Activated CD4-positive, alpha-beta T cell treated with anti-CD3 and anti-CD28 coated beads, Interleukin-2, amount 50 U/mL, for 24 hours (primary cell): ENCODE measurements at regions not wholly inside any gene's neighbourhood (a gene's known extent, or its start where the extent isn't known, plus 50 kb on each side); places are given as distances from the start of the nearest gene placed in this dataset.
"Not testable (repeated sequence)": the region's sequence is repeated elsewhere in the genome, so short reads cannot be mapped to it uniquely, and the experiment has no call there.

Experiments used
- DNase-seq, 2 donors: peaks; one replicate each; pipeline ENCODE4 v3.0.0-alpha.2; 2020; ENCODE audit warnings: low read depth in 1 of 2, low spot score in 1 of 2

- no peak for DNase-seq
These were observed 217.5 kb upstream of the ADAMTS3 start for GRCh38 chr4:72786401-72786990.

DNA sequence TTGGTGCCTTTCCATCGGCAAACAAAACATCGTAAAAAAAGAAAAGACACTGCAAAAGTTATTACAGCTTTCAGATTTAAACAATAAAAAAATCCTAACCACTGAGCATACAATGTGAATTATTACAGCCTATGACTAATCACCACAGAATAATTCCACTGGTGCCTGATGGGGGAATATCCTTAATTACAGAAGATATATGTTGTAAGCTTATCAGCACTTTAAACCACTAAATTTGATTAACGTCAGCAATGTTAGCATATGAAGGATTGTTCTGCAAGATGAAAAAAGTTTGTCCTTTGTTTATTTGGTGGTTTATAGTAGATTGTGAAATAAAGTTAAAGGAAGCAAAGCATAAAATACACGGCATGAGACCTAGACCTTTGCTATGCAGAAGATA is 210.2 kb upstream of the ADAMTS3 start:
- no peak for DNase-seq

DNA sequence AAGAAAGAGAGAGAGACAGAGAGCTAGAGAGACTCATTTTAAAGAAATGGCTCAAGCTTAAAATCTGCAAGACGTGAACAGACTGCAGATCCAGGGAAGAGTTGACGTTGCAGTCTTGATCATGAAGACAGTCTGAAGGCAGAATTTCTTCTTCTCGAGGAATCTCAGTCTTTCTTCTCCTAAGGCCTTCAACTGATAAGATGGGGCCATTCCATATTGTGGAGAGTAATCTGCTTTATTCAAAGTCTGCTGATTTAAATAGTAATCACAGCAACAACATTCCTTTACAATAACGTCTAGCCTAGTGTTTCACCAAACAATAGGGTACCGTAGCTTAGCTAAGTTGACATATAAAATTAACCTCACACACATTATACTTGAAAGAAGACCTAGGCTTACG is 208.4 kb upstream of the ADAMTS3 start:
- no peak for DNase-seq

DNA sequence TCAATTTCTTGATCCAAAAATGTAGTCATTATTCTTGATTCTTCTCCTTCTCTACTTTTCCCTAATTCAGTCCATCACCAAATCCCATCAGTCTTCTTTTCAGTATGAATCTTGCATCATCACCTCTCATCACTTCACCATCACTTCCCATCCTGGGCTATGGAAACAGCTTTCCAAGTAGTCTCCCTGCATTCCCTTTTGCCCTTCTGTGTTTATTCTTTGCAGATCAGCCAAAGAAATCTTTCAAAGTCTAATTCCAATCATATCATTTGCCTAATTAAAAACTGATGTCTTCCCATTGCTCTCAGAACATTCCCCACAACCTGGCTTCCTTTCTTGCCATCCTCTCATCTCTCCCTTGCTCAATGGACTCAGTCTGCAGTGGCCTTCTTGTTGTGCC is 201.7 kb upstream of the ADAMTS3 start:
- DNase-seq, result no peak

- no peak for DNase-seq
These were observed 199.3 kb upstream of the ADAMTS3 start for GRCh38 chr4:72768364-72768763.

GRCh38 chr4:72767618-72768302 is 198.7 kb upstream of the ADAMTS3 start:
- no peak for DNase-seq

DNA sequence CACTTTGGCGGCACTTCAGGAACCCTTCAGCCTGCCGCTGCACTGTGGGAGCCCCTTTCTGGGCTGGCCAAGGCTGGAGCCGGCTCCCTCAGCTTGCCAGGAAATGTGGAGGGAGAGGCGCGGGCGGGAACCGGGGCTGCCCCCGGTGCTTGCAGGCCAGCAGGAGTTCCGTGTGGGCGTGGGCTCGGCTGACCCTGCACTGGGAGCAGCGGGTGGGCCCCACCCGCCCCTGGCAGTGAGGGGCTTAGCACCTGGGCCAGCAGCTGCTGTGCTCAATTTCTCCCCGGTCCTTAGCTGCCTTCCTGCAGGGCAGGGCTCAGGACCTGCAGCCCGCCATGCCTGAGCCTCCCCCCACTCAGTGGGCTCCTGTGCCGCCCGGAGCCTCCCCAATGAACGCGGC is 196.8 kb upstream of the ADAMTS3 start:
- DNase-seq, result not testable (repeated sequence)

DNA sequence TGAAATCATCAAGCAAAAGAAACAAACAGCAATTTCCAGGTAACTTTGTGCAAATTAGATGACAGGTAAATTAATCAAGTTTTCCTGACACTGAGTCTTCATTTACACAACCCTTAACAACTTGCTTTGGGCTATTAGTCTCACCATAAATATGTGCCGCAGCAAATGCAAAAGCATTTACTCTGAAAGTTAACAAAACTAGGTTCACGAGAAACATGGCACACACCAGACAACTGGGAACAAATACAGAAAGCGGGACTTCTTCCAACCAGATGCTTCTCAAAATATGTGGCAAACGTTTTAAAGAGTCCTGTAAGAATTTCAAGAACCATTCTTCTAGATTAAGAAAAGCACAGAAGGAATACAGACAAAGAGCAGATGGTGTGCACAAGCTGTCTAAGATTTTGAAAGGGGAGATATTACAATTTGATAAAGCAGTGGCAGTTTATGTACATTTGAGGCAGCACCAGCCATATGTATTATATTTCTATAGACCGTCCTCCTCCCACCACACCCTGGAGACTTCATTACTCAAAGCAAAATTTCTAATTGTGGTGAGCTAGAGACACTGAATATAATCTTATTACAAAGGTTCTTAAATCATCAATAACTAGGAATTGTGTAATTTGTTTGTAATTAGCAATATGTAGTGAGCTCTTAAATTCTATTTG is 192.5 kb upstream of the ADAMTS3 start:
- DNase-seq, result no peak

- not testable (repeated sequence) for DNase-seq
These were observed 184.4 kb upstream of the ADAMTS3 start for GRCh38 chr4:72753414-72753813.

- no peak for DNase-seq
These were observed 175.2 kb upstream of the ADAMTS3 start for GRCh38 chr4:72744103-72744725.

GRCh38 chr4:72743078-72743477 is 174.1 kb upstream of the ADAMTS3 start:
- no peak for DNase-seq

GRCh38 chr4:72715299-72715698 is 146.3 kb upstream of the ADAMTS3 start:
- DNase-seq, result no peak

- DNase-seq, result no peak
These were observed 145.7 kb upstream of the ADAMTS3 start for GRCh38 chr4:72714482-72715279.

DNA sequence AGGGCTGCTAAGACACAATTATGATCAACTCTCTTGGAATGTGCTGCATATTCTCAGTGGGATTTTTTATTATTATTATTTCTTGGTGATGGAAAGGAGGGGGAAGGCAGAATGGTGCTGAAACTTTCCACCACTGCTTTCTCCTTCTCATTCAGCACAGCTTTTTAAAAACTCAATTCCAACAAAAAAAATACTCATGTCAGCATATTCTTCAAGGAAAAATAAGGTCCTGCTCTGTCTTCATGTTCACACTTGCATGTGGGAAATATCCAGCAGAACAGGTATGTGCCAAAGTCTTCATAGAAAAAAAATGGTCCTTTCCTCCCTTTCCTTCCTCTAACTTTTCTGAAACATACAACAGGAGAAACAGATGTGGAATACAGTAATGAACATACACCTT is 144.0 kb upstream of the ADAMTS3 start:
- DNase-seq, result no peak

- no peak for DNase-seq
These were observed 140.5 kb upstream of the ADAMTS3 start for GRCh38 chr4:72709475-72709874.

DNA sequence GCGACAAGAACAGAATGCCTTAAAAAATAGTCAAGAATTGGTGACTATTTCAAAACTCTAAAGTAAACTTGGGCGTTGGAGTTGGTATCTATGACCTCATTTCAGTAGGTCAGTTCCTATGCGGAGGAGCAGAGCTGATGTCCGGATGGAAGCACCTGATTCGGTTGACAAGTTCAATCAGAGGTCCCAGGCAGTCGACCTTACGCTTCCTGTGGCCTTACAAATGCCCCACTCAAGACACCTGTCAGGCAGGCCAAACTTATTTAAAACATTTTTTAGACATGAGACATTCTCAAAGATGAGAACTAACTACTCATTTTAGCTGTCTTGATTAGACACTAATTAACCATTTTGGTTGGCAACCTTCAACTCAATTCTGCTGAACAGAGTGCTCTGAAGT is 137.7 kb upstream of the ADAMTS3 start:
- DNase-seq, result no peak

- DNase-seq, result not testable (repeated sequence)
These were observed 136.1 kb upstream of the ADAMTS3 start for GRCh38 chr4:72704925-72705640.

GRCh38 chr4:72702948-72703347 is 133.9 kb upstream of the ADAMTS3 start:
- DNase-seq, result no peak

DNA sequence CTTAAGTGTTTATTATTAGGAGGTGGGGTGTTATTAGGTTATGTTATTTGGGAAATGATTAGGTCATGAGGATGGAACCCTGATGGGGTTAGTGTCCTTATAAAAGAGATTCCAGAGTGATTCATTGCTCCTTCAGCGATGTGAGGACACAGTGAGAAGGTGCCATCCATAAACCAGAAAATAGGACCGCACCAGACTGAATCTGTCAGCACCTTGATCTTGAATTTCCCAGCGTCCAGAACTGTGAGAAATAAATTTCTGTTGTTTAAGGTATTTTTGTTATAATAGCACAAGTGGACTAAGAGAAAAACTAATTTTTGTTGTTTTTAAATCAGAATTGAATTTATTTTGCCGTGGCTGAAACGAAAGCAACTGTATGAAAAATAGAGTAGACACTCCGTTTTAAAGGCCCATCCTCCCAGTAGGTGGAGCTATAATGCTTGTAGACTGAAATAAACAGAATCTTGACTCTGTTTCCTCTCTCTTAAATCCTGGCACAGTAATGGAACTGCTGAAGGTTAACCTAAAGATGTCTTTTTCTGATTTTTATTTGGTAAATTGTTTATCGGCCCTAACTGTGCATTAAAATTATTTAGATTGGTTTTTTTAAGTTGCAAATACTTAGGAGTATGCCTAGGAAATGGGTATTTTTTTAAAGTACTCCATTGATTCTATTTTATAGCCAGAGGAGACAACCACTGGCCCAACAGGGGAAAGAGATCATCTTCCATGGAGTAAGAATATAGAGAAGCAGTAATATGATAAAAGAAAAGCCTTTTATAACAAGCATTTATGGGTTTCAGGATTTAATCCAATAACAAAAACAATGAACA is 133.2 kb upstream of the ADAMTS3 start:
- DNase-seq, result peak in 1 of 2 donors; percentile 37

DNA sequence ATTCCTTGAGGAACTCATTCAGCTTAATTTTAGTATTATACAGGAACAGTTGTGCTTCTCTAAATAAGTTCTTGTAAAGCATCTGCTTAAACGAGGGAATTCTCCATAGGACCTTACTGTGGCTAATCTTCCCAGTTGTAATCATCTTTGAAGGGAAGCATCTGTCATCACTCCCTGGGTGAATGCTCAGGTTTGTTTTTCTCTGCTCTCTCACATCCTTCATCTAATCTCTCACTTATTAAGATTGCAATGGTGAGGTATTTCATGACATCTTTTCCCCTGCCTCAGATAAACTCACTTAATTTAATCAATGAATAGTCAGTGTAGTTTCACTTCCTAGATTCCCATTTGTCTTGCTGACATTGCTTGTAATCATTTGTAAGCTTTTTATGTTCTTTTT is 121.8 kb upstream of the ADAMTS3 start:
- DNase-seq, result no peak
